ENCODE measurements at regions not wholly inside any gene's neighbourhood (a gene's known extent, or its start where the extent isn't known, plus 50 kb on each side); places are given as distances from the start of the nearest gene placed in this dataset.

- H3K4me1 ChIP-seq (replicated peaks in 1 of 2; ENCODE audit: control insufficient read depth in 2 of 2, insufficient read depth in 2 of 2, low read length in 2 of 2), result no peaks in the 10 kb centered on the region
- in situ Hi-C loops (cut with MboI), result loop anchor here (25.0 kb wide), 2 partner anchors 853 to 1953 kb away; no protein-coding TSS in a partner anchor
- FAIRE-seq (no peak), DNase-seq (ENCODE audit: extremely low read depth in 1 of 4, low spot score in 3 of 4) (no peak), ATAC-seq (no peak)
- intact Hi-C loops (cut with micrococcal nuclease), result loop anchor here (5.0 kb wide), 1 partner anchor 1943 kb away; no protein-coding TSS in a partner anchor
- no peaks in the 10 kb centered on the region for H3K36me3 ChIP-seq (ENCODE audit: control insufficient read depth, insufficient read depth, low read length)
- H3K27ac ChIP-seq (ENCODE audit: extremely low read depth, low read depth, low read length), result no peak overlapping the region
- no peaks in the 10 kb centered on the region for H3K9me3 ChIP-seq (replicated peaks; ENCODE audit: control insufficient read depth, insufficient read depth, low read depth, low read length)
- no peak overlapping the region for H3K4me3 ChIP-seq
- WGBS (ENCODE audit: insufficient coverage, low coverage, missing lambda C conversion rate), result 0% methylated on average over 3 of the region's 3 CpGs
- H3K9me1 ChIP-seq (ENCODE audit: control insufficient read depth, insufficient read depth, low read length), result no peaks in the 10 kb centered on the region
- H3K4me2 ChIP-seq (ENCODE audit: insufficient read depth, low read length), result no peak overlapping the region
- ChIA-PET CTCF (ENCODE audit: low intra/inter-chr PET ratio) (no interaction called here), POLR2A (no interaction called here)
- no peak overlapping the region for H3K9ac ChIP-seq (ENCODE audit: insufficient read depth in 1 of 2, low read depth in 2 of 2, low read length in 2 of 2)
- no TSS peak for BruUV-seq (replicated peaks)
- H2AFZ ChIP-seq (ENCODE audit: low read depth, low read length), result no peak overlapping the region
- no peaks in the 10 kb centered on the region for H3K79me2 ChIP-seq (ENCODE audit: control insufficient read depth, insufficient read depth, low read length)
- no peaks in the 10 kb centered on the region for H4K20me1 ChIP-seq (replicated peaks; ENCODE audit: control insufficient read depth, insufficient read depth, low read length)
- peaks cover 0 to 6% of the 10 kb centered on the region in 2 experiments; a peak in 1 of 5 replicates for H3K27me3 ChIP-seq (ENCODE audit: control insufficient read depth in 2 of 2, insufficient read depth in 2 of 2, low read length in 2 of 2)
- TF ChIP-seq DIDO1 (tag; IDR thresholded peaks at IDR 0.05; ENCODE audit: low read depth), result no peak
- no peak for TF ChIP-seq FOS (IDR thresholded peaks at IDR 0.05; ENCODE audit: extremely low read depth, insufficient read length)
- TF ChIP-seq ZBTB49 (CRISPR knock-in tag; IDR thresholded peaks at IDR 0.05; ENCODE audit: borderline replicate concordance), result no peak
- TF ChIP-seq RAD21 (CRISPR knock-in tag; conservative IDR thresholded peaks at IDR 0.05 in 1 of 2, IDR thresholded peaks at IDR 0.05 in 1 of 2), result no peak
- no peak for TF ChIP-seq RBM22 (IDR thresholded peaks at IDR 0.05; ENCODE audit: low read depth, low read length, poor library complexity, severe bottlenecking)
- TF ChIP-seq SNAPC5 (CRISPR knock-in tag; IDR thresholded peaks at IDR 0.05), result no peak
- TF ChIP-seq ZNF740 (CRISPR knock-in tag; IDR thresholded peaks at IDR 0.05), result no peak
- no peak for TF ChIP-seq ZNF740 (tag; IDR thresholded peaks at IDR 0.05)
- no peak for TF ChIP-seq E4F1 (CRISPR knock-in tag; IDR thresholded peaks at IDR 0.05; ENCODE audit: borderline replicate concordance)
- no peak for TF ChIP-seq ZNF445 (CRISPR knock-in tag; IDR thresholded peaks at IDR 0.05; ENCODE audit: low read depth)
- TF ChIP-seq ZBTB2 (IDR thresholded peaks at IDR 0.05), result no peak
- TF ChIP-seq MTA2 (IDR thresholded peaks at IDR 0.05; ENCODE audit: low read depth), result no peak
- TF ChIP-seq ZNF212 (CRISPR knock-in tag; IDR thresholded peaks at IDR 0.05), result no peak
- TF ChIP-seq ZNF766 (CRISPR knock-in tag; conservative IDR thresholded peaks at IDR 0.05), result no peak
Measured at GRCh38 chr3:66934725-66935124, 63.4 kb upstream of the KBTBD8 start.
